AG04450 (cell line): ENCODE measurements at regions not wholly inside any gene's neighbourhood (a gene's known extent, or its start where the extent isn't known, plus 50 kb on each side); places are given as distances from the start of the nearest gene placed in this dataset.

Experiments used
- CTCF ChIA-PET: fragments of 300-600, 350-600 bp; formaldehyde crosslinking; extraction: SDS; loops from one replicate; lab custom pipeline; 2022; ENCODE audit warnings: antibody characterized with exemption, inconsistent platforms; lab: Charles Lee
- POLR2A ChIA-PET: fragments of 350-600 bp; formaldehyde crosslinking; extraction: SDS; loops from one replicate; lab custom pipeline; 2021; ENCODE audit warnings: antibody characterized with exemption, inconsistent platforms; lab: Yijun Ruan, JAX
- DNase-seq: peaks from one replicate; pipeline ENCODE4 v3.0.0-alpha.2; 2011; ENCODE audit warnings: low read depth, low spot score
- H3K27ac ChIP-seq: one replicate; pipeline ENCODE4 v1.5.1; 2012; ENCODE audit warnings: low read depth, low read length, control low read depth
- H3K27me3 ChIP-seq: one replicate; pipeline ENCODE4 v1.6.0; 2012; ENCODE audit warnings: low read length; ENCODE audit not compliant: control insufficient read depth, insufficient read depth
- H3K4me3 ChIP-seq: 2 replicates; pipeline ENCODE4 v1.5.1; 2011; ENCODE audit warnings: mild to moderate bottlenecking, low read depth, low read length, control low read depth
- H3K9me3 ChIP-seq: 2 replicates; pipeline ENCODE4 v1.5.1; 2012; ENCODE audit warnings: low read length; ENCODE audit not compliant: control insufficient read depth, insufficient read depth
- CTCF ChIP-seq: IDR thresholded peaks from 2 replicates; pipeline ENCODE4 v1.5.1; 2011; ENCODE audit warnings: low read depth, low read length, control low read depth, inconsistent platforms

GRCh38 chr5:163626904-163627434, 121.5 kb downstream of the MAT2B start:
- H3K27me3 ChIP-seq = no peaks in the 10 kb centered on the region
- no peak overlapping the region for H3K4me3 ChIP-seq
- ChIA-PET POLR2A (no interaction called here), CTCF (no interaction called here)
- H3K9me3 ChIP-seq = no peaks in the 10 kb centered on the region
- no peak overlapping the region for H3K27ac ChIP-seq
- no peak for DNase-seq
- no peak for TF ChIP-seq CTCF

GRCh38 chr5:163631856-163632255, 126.4 kb downstream of the MAT2B start:
- no peak for TF ChIP-seq CTCF
- DNase-seq = no peak
- Histone ChIP-seq H3K9me3 (no peaks in the 10 kb centered on the region), H3K4me3 (no peak overlapping the region), H3K27me3 (no peaks in the 10 kb centered on the region), H3K27ac (no peak overlapping the region)
- CTCF ChIA-PET = no interaction called here
- POLR2A ChIA-PET = no interaction called here

GRCh38 chr5:163633926-163634460, 128.6 kb downstream of the MAT2B start:
- Histone ChIP-seq H3K9me3 (no peaks in the 10 kb centered on the region), H3K27me3 (no peaks in the 10 kb centered on the region), H3K27ac (no peak overlapping the region), H3K4me3 (no peak overlapping the region)
- no peak for TF ChIP-seq CTCF
- ChIA-PET POLR2A (no interaction called here), CTCF (interaction anchor here (0.8 kb wide), 1 partner anchor 68 kb away, joined by 3 read pairs; no protein-coding TSS in a partner anchor)
- no peak for DNase-seq

GRCh38 chr5:163635631-163636030, 130.2 kb downstream of the MAT2B start:
- DNase-seq = no peak
- H3K9me3 ChIP-seq = no peaks in the 10 kb centered on the region
- ChIA-PET CTCF (no interaction called here), POLR2A (no interaction called here)
- H3K27ac ChIP-seq = no peak overlapping the region
- no peak for TF ChIP-seq CTCF
- H3K4me3 ChIP-seq = no peak overlapping the region
- H3K27me3 ChIP-seq = no peaks in the 10 kb centered on the region

- H3K9me3 ChIP-seq = no peaks in the 10 kb centered on the region
- H3K4me3 ChIP-seq = no peak overlapping the region
- ChIA-PET CTCF (no interaction called here), POLR2A (no interaction called here)
- no peak overlapping the region for H3K27ac ChIP-seq
- no peak for DNase-seq
- H3K27me3 ChIP-seq = no peaks in the 10 kb centered on the region
- no peak for TF ChIP-seq CTCF
Measured at GRCh38 chr5:163642904-163643303, 137.5 kb downstream of the MAT2B start.
